T1000 (cell line): ENCODE measurements at regions not wholly inside any gene's neighbourhood (a gene's known extent, or its start where the extent isn't known, plus 50 kb on each side); places are given as distances from the start of the nearest gene placed in this dataset.

Experiments
- DNase-seq: peaks from one replicate; lab custom pipeline; 2025; ENCODE audit warnings: mixed read lengths; lab: John Stamatoyannopoulos, UW

DNA sequence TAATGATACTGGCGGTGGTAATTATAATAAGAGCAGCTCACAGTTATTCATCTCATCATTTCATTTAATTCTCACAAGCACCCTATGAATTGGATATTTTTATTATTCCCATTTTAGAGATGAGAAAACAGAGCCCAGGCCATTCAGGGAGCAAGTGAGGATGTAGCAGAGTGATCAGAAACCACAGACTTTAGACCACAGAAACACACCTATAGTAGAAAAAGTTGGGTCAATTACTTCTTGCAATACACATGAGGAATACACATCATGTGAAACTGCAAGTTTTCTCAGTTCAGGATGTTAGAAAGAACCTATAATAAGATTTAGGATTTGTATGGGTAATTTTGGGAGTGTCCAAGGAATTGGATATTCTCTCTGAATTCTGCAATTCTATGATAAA lies 278.0 kb downstream of the ADRA2A start:
- DNase-seq, result no peak

- no peak for DNase-seq
Observed at GRCh38 chr10:111356571-111356970, 279.7 kb downstream of the ADRA2A start.

GRCh38 chr10:111357859-111358258 lies 281.0 kb downstream of the ADRA2A start:
- DNase-seq, result no peak

- DNase-seq, result no peak
Observed at GRCh38 chr10:111360260-111360925, 283.6 kb downstream of the ADRA2A start.

DNA sequence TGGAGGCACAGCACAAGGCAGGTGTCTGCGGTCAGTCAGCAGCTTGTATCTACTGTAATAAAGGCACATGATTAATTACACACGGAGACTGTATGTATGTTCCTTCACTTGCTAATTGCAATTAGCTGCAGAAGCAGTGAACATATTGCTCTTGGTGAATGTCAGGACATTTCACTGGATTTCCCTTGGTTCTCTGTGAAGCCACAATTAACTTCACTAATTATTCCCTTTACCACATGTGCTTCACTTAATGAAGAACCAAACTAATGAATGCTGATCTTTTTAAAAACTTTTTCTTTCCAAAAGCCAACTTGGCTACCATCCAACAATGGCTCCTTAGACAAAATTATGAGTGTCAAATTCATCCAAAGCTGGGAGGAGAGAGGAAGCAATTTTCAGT lies 290.7 kb downstream of the ADRA2A start:
- DNase-seq, result no peak

DNA sequence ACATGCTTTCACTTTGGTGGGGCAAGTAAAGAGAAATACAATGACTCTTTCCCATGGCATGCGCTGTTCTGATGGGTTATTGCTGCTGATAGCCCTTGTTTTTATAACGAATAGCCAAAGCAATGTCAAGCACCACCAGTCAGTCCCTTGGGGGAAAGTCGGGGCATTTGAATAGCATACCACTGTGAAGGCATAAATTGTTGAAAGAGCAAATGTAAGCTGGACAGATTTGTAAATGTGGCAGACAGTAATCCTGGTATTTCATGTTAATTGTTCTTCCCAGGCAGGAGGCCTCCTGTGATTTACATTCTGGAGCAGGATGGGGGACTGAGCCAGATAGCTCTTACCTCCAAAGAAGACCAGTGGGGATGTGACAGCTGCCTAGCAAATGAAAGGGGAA lies 293.3 kb downstream of the ADRA2A start:
- no peak for DNase-seq

DNA sequence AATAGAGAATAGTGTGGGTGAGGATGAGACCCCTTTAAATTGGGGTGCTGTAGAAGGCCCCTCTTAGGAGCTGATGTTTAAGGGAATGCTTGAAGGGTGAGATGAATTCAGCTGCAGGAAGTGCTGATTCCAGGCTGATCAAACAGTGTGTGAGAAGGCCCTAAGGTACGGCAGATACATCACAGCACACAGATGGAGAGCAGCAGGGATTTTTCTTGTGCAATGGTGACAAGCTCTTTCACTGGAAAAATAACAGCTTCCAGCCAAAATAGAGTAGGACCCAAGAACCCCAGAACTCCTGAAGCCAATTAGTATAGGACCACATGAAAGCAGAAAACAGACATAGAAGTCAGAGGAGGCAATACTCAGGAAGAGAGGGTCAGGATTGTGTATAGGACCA lies 296.9 kb downstream of the ADRA2A start:
- no peak for DNase-seq

DNA sequence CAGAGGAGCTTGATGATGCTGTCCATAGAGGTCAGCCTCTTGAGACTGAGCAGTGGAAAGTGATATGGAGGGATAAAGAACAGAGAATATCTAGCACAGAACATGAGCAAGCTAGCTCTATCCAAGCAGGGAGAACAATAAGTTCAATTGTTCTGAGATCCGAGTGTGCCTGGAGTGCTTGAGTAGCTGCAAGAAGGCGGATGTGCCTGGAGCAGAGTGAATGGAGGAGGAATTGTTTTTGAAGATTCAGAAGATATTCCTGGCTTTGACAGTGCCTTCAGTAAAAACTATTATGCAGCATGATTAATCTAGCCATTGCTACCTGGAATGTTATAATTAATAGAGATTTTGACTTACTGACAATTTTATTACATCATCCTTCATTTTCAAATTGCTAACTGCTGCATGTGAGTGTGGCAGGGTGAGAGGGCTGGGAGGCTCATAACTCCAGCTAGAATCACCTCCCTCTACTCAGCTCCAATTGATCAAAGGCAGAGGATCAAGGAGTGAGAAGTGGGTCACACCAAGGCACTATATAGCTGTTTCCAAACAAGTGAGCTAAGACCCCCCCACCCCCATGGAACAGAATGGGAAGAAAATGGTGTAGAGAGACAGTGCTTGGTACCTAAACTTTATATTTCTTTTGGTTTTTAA lies 302.8 kb downstream of the ADRA2A start:
- no peak for DNase-seq

- no peak for DNase-seq
Observed at GRCh38 chr10:111384556-111384955, 307.7 kb downstream of the ADRA2A start.

DNA sequence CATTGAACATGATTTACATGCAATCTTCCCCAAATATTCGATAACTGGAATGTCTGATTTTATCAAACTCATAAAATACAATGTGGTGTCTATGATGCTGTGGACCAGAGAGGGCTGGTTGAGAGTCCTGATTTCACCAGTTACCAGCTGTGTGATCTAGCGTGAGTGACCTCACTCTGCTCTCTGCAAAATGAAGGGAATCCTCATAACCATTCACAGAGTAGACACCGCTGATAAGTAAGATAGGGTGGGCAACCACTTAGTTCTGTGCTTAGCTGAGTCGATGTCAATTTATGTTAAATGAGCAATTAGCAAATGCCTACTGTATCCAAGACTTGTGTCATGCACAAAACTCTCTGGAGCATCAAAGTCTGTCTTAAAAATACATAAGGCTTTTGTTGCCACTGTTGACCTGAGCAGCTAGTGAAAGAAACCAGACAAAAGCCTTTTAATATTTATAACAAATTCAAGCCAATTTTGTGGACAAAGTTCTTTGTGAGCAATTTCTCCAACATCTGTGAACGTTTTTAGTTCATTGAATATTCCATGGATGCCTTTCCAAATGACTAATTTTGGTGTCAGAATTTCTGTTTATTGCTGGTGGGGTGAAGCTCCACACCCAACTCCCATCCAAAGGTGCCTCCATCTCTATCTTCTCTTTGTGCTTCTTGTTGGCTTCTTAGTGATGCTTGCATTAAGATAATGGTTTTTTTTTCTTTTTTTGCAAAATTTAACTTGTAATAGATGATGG lies 314.2 kb downstream of the ADRA2A start:
- no peak for DNase-seq

- no peak for DNase-seq
Observed at GRCh38 chr10:111392159-111392558, 315.3 kb downstream of the ADRA2A start.

GRCh38 chr10:111392910-111393309 lies 316.1 kb downstream of the ADRA2A start:
- DNase-seq, result no peak

GRCh38 chr10:111410740-111411139 lies 333.9 kb downstream of the ADRA2A start:
- DNase-seq, result no peak

- no peak for DNase-seq
Observed at GRCh38 chr10:111425459-111425858, 348.6 kb downstream of the ADRA2A start.

DNA sequence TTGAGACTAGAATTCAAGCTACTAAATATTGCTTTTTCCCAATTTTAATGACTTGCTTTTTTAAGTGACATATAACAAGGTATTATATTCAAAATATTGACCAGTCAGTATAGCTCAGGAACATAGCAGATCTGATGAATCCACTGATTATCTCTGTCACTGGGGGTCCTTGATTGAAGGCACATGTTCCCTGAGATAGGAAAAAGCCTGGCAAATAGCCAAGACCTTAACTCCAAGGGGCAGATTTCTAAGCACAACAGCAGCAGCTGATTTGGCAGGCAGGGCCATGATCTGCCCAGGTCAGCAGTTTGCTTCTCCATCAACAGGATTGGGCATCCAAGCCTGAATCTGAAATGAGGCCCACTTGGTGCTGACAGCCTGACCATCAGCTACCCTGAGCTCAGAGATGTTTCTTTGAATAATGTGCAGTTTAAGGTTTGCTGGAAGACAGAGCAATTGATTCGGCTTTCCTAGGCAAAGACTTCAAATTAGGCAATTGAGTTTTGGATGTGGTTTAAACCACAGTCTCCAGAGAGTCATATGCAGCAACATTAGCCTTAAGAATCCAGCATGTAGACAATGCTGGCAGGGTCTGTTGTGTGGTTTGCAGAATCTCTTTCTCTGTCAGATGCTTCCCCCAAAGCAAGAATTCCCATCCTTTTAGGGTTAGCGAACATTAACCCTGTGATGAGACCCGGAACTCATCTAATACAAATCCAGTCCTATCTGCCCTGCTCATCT lies 352.6 kb downstream of the ADRA2A start:
- DNase-seq, result no peak

- no peak for DNase-seq
Observed at GRCh38 chr10:111430070-111430469, 353.2 kb downstream of the ADRA2A start.

DNA sequence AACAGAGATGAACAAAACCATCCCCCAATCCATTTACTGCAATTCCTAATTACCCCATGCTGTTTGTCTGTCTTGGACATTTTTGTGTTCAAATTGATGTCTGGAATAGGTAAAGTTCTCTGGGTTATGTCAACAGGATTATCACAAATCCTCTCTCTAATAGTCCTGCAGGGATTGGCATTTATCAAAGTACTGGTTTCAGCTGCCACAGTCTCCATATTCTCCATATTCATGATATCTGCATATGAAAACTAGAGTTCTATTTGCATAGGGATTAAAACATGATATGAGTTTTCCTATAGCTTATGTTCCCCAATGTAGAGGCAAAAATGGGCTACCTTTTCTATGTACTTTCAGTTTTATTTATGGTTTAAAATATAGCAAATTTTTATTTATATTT lies 355.8 kb downstream of the ADRA2A start:
- DNase-seq, result no peak

DNA sequence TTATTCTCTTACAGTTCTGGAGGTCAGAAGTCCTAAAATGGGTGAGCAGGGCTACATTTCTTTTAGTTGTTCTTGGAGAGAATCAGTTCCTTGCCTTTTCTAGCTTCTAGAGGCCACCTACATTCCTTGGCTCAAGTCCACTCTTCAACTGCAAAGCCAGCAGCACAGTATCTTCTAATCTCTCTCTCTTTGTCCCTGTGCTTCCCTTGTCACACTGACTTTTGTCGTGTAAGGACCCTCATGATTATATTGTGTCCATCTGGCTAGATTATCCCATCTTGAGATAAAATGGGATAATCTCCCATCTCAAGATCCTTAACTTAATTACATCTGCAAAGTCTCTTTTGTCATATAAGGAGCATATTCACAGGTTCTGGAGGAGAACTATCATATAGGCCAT lies 359.0 kb downstream of the ADRA2A start:
- DNase-seq, result no peak

DNA sequence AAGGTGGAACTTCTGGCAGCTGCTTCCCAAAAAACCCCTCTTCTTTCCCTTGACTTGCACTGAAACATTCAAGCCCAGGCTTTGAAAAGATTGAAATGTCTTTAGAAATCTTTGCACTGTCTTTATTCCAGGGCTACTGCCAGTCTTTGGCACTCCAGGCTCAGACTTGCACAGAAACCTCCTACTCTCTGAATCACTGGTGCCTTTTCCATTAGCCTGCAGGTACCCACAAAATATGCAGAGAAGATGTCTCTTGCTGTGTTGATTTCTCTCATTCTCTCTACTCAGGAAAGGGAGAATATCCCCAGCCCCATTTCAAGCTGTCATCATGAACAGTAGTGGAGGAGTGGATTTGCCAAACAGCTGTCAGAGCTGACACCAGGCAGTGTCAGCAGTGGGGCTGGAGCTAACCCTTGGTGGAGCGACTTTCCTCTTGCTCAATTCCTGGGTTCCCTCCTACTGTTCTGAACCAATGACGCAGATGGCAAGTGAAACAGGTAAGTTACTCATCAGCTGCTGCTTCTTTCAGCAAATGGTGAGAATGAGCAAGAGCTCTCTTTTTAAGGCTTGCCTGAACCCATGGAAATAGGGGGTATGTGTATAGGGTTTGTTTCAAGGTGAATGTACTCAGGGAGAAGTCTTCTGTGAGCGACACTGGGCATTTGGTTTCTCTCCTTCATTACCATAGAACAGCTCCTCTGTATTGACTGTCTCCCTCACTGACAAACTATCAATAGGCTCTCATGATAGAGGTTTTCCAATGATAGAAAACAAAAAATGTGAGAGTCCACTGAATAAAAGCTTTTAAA lies 362.4 kb downstream of the ADRA2A start:
- DNase-seq, result no peak

DNA sequence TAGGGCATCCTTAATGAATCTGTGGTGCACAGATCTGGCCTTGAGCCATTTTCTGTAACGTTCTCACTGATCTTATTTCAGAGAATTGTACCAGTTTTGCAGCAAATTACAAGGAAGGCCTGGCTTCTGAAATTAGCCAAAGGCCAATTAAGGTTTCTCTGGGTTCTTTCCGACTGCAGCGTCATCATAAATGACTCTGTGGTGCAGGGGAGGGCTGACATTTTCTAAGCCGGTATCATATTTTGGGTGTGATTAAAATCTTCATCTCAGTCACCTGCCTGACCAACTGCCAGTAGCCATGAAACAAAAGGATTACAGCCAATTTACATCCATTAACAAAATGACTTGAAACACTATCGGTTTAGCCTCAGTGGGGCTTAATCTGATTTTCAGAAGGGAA lies 363.7 kb downstream of the ADRA2A start:
- no peak for DNase-seq

DNA sequence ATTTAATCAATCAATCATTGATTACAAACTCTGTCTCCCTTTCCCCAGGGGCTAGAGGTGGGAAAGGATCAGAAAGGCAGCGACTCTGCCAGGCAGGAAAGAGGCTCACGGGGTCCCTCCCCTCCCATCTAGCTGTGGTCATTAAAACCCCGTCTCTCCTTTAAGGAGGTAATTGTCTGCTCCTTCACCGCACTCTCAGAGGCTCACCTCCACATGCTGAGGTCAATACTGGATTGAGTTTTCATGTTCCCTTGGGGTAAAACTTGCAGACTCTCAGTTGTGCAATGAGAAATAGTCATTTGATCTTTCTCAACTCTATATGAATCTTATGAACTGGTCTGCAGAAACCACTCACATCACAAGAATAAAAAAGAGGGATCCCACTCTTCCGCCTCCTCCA lies 368.8 kb downstream of the ADRA2A start:
- DNase-seq, result no peak

GRCh38 chr10:111446966-111447365 lies 370.1 kb downstream of the ADRA2A start:
- DNase-seq, result no peak
